ENCODE measurements at regions not wholly inside any gene's neighbourhood (a gene's known extent, or its start where the extent isn't known, plus 50 kb on each side); places are given as distances from the start of the nearest gene placed in this dataset.

DNA sequence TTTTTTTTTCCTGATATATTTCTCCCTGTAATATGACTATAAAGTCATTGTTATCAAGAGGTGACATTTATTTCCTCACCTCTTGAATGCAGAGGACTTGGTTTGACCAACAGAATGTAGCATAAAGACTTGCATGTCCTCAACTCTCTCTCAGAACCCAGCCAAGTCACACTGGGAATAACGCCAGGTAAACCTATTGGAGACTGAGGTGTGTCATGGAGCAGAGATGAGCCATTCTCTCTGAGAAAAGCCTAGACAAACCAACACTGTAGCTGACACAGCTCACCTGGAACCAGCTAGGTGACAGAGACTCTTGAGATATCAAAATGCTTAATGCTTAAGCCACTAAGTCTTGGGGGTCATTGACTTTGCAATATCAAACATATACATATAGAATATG lies 533.6 kb downstream of the HAO1 start:
- WGBS (ENCODE audit: insufficient coverage): no CpG with 5 or more reads among the region's 1 CpG
- no peaks in the 10 kb centered on the region for H3K4me1 ChIP-seq (ENCODE audit: control insufficient read depth, insufficient read depth, low read length)
- H3K27ac ChIP-seq (ENCODE audit: low read length): no peak overlapping the region
- no peaks in the 10 kb centered on the region for H3K9me3 ChIP-seq (replicated peaks; ENCODE audit: control insufficient read depth, low read depth, low read length)
- H3K27me3 ChIP-seq (ENCODE audit: control insufficient read depth, insufficient read depth, low read length): no peaks in the 10 kb centered on the region
- DNase-seq: no peak
- H3K4me3 ChIP-seq (ENCODE audit: low read length): no peak overlapping the region
- H3K36me3 ChIP-seq (ENCODE audit: control insufficient read depth, insufficient read depth, low read length): no peaks in the 10 kb centered on the region

DNA sequence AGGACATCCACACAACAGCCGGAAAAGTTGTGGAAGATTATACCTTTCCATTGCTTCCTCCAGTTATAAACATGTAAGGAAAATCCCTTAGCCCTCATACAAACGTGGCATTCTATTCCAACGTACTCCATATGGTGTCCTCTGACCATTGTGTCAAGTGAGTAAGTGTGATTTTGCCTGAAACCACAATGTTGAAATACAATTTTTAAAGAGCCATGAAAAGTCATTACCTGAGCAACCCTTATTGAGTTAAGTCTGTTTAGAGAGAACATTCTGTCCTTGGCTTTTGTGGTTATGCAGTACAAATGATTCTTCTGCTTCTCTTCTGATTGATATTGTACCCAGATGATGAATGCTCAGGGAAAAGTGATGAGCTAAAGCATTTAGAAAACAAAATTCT lies 530.1 kb downstream of the HAO1 start:
- no peaks in the 10 kb centered on the region for H3K36me3 ChIP-seq (ENCODE audit: control insufficient read depth, insufficient read depth, low read length)
- H3K4me3 ChIP-seq (ENCODE audit: low read length): no peak overlapping the region
- no peaks in the 10 kb centered on the region for H3K4me1 ChIP-seq (ENCODE audit: control insufficient read depth, insufficient read depth, low read length)
- no peaks in the 10 kb centered on the region for H3K27me3 ChIP-seq (ENCODE audit: control insufficient read depth, insufficient read depth, low read length)
- no CpG with 5 or more reads among the region's 3 CpGs for WGBS (ENCODE audit: insufficient coverage)
- H3K9me3 ChIP-seq (replicated peaks; ENCODE audit: control insufficient read depth, low read depth, low read length): no peaks in the 10 kb centered on the region
- no peak for DNase-seq
- no peak overlapping the region for H3K27ac ChIP-seq (ENCODE audit: low read length)

DNA sequence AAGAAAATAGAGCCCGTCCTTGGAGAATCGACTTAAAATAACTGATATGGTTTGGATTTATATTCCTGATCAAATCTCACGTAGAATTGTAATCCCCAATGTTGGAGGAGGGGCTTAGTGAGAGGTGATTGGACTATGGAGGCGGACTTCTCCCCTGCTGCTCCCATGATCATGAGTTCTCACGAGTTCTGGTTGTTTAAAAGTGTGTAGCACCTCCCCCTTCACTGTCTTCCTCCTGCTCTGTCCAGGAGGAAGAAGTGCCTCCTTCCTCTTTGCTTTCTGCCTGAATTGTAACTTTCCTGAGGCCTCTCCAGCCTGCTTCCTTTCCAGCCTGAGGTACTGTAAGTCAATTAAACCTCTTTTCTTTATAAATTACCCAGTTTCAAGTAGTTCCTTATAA lies 529.2 kb downstream of the HAO1 start:
- H3K27me3 ChIP-seq (ENCODE audit: control insufficient read depth, insufficient read depth, low read length): no peaks in the 10 kb centered on the region
- no peaks in the 10 kb centered on the region for H3K9me3 ChIP-seq (replicated peaks; ENCODE audit: control insufficient read depth, low read depth, low read length)
- no peaks in the 10 kb centered on the region for H3K36me3 ChIP-seq (ENCODE audit: control insufficient read depth, insufficient read depth, low read length)
- no peaks in the 10 kb centered on the region for H3K4me1 ChIP-seq (ENCODE audit: control insufficient read depth, insufficient read depth, low read length)
- WGBS (ENCODE audit: insufficient coverage): 100% methylated on average over 2 of the region's 5 CpGs
- DNase-seq: no peak
- no peak overlapping the region for H3K4me3 ChIP-seq (ENCODE audit: low read length)
- no peak overlapping the region for H3K27ac ChIP-seq (ENCODE audit: low read length)

DNA sequence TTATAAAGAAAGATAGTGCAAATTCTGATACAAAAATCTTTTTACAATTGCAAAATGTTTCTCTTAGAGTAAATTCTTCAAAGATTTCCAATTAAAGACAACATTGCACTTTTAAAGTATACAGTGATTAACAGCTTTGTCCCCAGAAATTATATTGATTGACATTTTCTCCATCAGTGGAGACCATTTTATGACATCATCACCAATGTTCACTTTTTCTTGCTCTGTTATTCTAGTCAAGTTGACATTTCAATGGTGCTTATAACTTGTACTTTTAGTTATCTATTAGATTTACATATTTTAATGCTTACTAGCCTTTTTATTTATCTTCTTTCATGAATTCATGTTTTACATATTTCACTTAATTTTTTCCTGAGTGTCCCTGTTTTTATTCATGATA lies 524.8 kb downstream of the HAO1 start:
- no peaks in the 10 kb centered on the region for H3K36me3 ChIP-seq (ENCODE audit: control insufficient read depth, insufficient read depth, low read length)
- H3K27me3 ChIP-seq (ENCODE audit: control insufficient read depth, insufficient read depth, low read length): no peaks in the 10 kb centered on the region
- H3K4me1 ChIP-seq (ENCODE audit: control insufficient read depth, insufficient read depth, low read length): no peaks in the 10 kb centered on the region
- no peak overlapping the region for H3K27ac ChIP-seq (ENCODE audit: low read length)
- no peak overlapping the region for H3K4me3 ChIP-seq (ENCODE audit: low read length)
- no peak for DNase-seq
- no peaks in the 10 kb centered on the region for H3K9me3 ChIP-seq (replicated peaks; ENCODE audit: control insufficient read depth, low read depth, low read length)

DNA sequence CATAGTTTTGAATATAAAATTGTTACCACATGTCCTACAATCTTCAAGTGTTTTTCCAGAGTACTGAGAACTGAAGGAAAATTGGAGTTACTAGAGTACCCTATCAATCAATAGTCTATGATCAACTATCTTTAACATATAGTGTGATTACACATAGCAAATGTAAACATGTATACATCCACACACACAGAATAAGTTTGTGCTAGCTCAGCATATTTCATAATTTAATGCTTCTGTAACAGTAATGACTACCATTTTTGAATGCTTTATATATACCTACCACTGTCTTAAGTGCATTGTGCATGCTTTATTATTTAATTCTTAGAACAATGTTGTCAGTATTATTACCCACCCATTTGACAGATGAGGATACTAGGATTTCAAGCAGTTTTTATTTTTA lies 523.9 kb downstream of the HAO1 start:
- Histone ChIP-seq H3K27me3 (ENCODE audit: control insufficient read depth, insufficient read depth, low read length) (no peaks in the 10 kb centered on the region), H3K9me3 (replicated peaks; ENCODE audit: control insufficient read depth, low read depth, low read length) (no peaks in the 10 kb centered on the region), H3K36me3 (ENCODE audit: control insufficient read depth, insufficient read depth, low read length) (no peaks in the 10 kb centered on the region), H3K4me1 (ENCODE audit: control insufficient read depth, insufficient read depth, low read length) (no peaks in the 10 kb centered on the region), H3K4me3 (ENCODE audit: low read length) (no peak overlapping the region), H3K27ac (ENCODE audit: low read length) (no peak overlapping the region)
- no peak for DNase-seq

DNA sequence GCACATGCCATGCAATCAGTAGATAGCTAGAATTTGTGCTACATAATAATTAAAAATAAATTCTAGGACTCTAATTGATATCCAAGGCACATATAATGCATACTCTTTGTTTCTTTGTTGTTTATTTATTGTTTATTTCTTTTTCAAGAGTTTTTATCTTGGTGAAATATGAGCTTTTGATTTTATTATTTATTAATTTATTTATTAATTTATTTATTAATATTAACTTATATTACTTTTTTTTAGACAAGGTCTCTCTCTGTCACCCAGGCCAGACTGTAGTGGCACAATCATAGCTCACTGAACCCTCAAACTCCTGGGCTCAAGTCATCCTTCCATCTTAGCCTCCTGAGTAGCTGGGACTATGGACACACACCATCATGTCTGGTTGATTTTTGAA lies 519.9 kb downstream of the HAO1 start:
- no peak overlapping the region for H3K27ac ChIP-seq (ENCODE audit: low read length)
- H3K9me3 ChIP-seq (replicated peaks; ENCODE audit: control insufficient read depth, low read depth, low read length): no peaks in the 10 kb centered on the region
- no peak overlapping the region for H3K4me3 ChIP-seq (ENCODE audit: low read length)
- H3K36me3 ChIP-seq (ENCODE audit: control insufficient read depth, insufficient read depth, low read length): no peaks in the 10 kb centered on the region
- DNase-seq: no peak
- no peaks in the 10 kb centered on the region for H3K4me1 ChIP-seq (ENCODE audit: control insufficient read depth, insufficient read depth, low read length)
- no peaks in the 10 kb centered on the region for H3K27me3 ChIP-seq (ENCODE audit: control insufficient read depth, insufficient read depth, low read length)

DNA sequence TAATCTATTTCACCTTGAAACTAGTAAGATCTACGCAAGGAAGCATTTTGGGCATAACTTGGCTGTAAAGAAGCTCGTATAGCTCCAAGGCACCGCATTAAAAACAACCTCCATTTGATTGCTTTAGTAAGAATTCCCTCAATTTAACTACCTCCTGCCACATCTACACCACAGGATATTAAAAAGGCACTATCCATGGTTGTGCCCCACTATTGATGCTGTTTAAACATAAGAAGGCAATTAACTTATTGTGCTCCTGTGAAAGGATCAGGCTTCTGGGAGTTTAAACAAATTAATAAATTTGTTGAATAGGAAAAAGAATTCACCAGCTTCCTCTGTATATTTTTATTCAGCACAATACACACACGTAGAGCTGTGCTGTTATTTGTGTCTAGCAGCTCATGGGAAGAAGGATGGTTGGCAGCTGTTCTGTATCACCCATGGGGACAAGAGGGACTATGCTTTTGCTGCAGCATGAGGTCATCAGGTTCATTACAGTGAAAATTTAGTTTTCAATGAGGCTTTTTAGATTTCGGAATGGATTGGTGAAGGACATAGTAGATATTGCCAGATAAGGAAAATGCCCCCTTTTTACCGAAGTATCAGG lies 513.3 kb downstream of the HAO1 start:
- DNase-seq: peak; percentile 2
- Histone ChIP-seq H3K4me3 (ENCODE audit: low read length) (no peak overlapping the region), H3K27me3 (ENCODE audit: control insufficient read depth, insufficient read depth, low read length) (no peaks in the 10 kb centered on the region), H3K36me3 (ENCODE audit: control insufficient read depth, insufficient read depth, low read length) (no peaks in the 10 kb centered on the region), H3K27ac (ENCODE audit: low read length) (no peak overlapping the region), H3K4me1 (ENCODE audit: control insufficient read depth, insufficient read depth, low read length) (no peaks in the 10 kb centered on the region), H3K9me3 (replicated peaks; ENCODE audit: control insufficient read depth, low read depth, low read length) (no peaks in the 10 kb centered on the region)
- no CpG with 5 or more reads among the region's 6 CpGs for WGBS (ENCODE audit: insufficient coverage)

DNA sequence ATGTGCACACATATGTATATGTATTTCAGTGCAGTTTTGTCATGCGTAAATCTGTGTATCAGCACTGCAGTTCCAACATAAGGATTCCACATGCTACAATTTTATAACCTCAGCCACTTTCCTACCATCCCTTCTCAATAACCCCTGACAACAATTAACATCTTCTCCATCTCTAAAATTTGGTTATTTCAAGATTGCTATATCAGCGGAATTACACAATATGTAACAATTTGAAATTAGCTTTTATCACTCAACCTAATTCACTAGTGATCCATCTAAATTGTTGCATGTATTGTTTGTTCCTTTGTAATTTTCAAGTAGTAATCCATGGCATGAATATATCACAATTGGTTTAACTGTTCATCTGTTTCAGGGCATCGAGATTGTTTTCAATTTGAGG lies 511.3 kb downstream of the HAO1 start:
- no peaks in the 10 kb centered on the region for H3K4me1 ChIP-seq (ENCODE audit: control insufficient read depth, insufficient read depth, low read length)
- H3K27me3 ChIP-seq (ENCODE audit: control insufficient read depth, insufficient read depth, low read length): no peaks in the 10 kb centered on the region
- H3K4me3 ChIP-seq (ENCODE audit: low read length): no peak overlapping the region
- no peak for DNase-seq
- no peaks in the 10 kb centered on the region for H3K36me3 ChIP-seq (ENCODE audit: control insufficient read depth, insufficient read depth, low read length)
- no peak overlapping the region for H3K27ac ChIP-seq (ENCODE audit: low read length)
- WGBS (ENCODE audit: insufficient coverage): 100% methylated on average over 1 of the region's 3 CpGs
- H3K9me3 ChIP-seq (replicated peaks; ENCODE audit: control insufficient read depth, low read depth, low read length): no peaks in the 10 kb centered on the region

DNA sequence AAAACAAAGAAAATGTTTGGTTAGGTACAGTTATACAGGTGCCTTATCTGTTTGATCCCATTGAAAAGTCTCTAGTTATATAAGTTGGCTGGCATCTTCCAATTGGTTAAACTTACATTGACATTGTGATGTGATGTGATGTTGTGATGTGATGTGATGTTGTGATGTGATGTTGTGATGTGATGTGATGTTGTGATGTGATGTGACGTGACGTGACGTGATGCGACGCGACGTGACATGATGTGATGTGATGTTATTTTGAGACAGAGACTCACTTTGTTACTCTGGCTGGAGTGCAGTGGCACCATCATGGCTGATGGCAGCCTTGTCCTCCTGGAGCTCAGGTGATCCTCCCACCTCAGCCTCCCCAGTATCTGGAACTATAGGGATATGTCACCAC lies 507.6 kb downstream of the HAO1 start:
- no peak overlapping the region for H3K27ac ChIP-seq (ENCODE audit: low read length)
- no peaks in the 10 kb centered on the region for H3K9me3 ChIP-seq (replicated peaks; ENCODE audit: control insufficient read depth, low read depth, low read length)
- DNase-seq: no peak
- H3K27me3 ChIP-seq (ENCODE audit: control insufficient read depth, insufficient read depth, low read length): no peaks in the 10 kb centered on the region
- WGBS (ENCODE audit: insufficient coverage): no CpG with 5 or more reads among the region's 7 CpGs
- no peak overlapping the region for H3K4me3 ChIP-seq (ENCODE audit: low read length)
- H3K36me3 ChIP-seq (ENCODE audit: control insufficient read depth, insufficient read depth, low read length): no peaks in the 10 kb centered on the region
- no peaks in the 10 kb centered on the region for H3K4me1 ChIP-seq (ENCODE audit: control insufficient read depth, insufficient read depth, low read length)

DNA sequence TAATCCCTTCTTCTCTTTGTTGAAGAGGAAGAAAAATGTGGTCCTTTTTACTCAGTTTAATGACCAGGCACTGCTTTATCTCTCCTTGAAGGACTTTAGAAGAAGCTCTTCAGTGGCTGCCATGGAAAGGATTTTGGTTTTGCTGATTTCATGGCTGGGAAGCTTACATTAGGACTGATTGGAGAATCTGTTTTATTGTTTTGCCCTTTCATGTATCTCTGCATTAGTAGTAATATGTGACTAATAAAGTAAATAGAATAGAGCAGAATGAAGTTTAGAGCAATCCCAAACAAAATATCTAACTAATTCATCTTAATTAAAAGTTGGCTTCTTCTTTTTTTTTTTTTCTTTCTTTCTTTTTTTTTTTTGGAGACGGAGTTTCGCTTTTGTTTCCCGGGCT lies 502.9 kb downstream of the HAO1 start:
- H3K4me1 ChIP-seq (ENCODE audit: control insufficient read depth, insufficient read depth, low read length): no peaks in the 10 kb centered on the region
- H3K9me3 ChIP-seq (replicated peaks; ENCODE audit: control insufficient read depth, low read depth, low read length): no peaks in the 10 kb centered on the region
- H3K27ac ChIP-seq (ENCODE audit: low read length): no peak overlapping the region
- H3K36me3 ChIP-seq (ENCODE audit: control insufficient read depth, insufficient read depth, low read length): no peaks in the 10 kb centered on the region
- no peak overlapping the region for H3K4me3 ChIP-seq (ENCODE audit: low read length)
- H3K27me3 ChIP-seq (ENCODE audit: control insufficient read depth, insufficient read depth, low read length): no peaks in the 10 kb centered on the region
- DNase-seq: no peak
- WGBS (ENCODE audit: insufficient coverage): no CpG with 5 or more reads among the region's 3 CpGs

DNA sequence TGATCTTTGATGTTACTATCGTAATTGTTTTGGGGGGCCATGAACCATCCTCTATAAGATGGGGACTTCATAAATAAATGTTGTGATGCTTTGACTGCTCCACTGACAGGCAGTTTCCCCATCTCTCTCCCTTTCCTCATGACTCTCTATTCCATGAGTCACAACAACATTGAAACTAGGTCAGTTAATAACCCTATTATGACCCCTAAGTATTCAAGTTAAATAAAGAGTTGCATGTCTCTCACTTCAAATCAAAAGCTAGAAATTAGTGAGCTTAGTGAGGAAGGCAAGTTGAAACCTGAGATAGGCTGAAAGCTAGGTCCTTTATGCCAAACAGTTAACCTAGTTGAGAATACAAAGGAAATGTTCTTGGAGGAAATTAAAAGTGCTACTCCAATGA lies 491.0 kb downstream of the HAO1 start:
- Histone ChIP-seq H3K4me3 (ENCODE audit: low read length) (no peak overlapping the region), H3K27me3 (ENCODE audit: control insufficient read depth, insufficient read depth, low read length) (no peaks in the 10 kb centered on the region)
- no CpG with 5 or more reads among the region's 1 CpG for WGBS (ENCODE audit: insufficient coverage)

More for the DNA sequence above, 491.0 kb downstream of the HAO1 start:
- no peak overlapping the region for H3K27ac ChIP-seq (ENCODE audit: low read length)
- H3K4me1 ChIP-seq (ENCODE audit: control insufficient read depth, insufficient read depth, low read length): no peaks in the 10 kb centered on the region
- no peaks in the 10 kb centered on the region for H3K9me3 ChIP-seq (replicated peaks; ENCODE audit: control insufficient read depth, low read depth, low read length)
- H3K36me3 ChIP-seq (ENCODE audit: control insufficient read depth, insufficient read depth, low read length): no peaks in the 10 kb centered on the region
- DNase-seq: no peak
